GM12891 (cell line): ENCODE measurements at regions not wholly inside any gene's neighbourhood (a gene's known extent, or its start where the extent isn't known, plus 50 kb on each side); places are given as distances from the start of the nearest gene placed in this dataset.

Experiments
- PAX5 ChIP-seq: IDR thresholded peaks from 2 replicates; pipeline ENCODE4 v1.6.1; 2011; ENCODE audit warnings: low read length, moderate library complexity, mild to moderate bottlenecking; ENCODE audit not compliant: insufficient read depth, severe bottlenecking
- POLR2A ChIP-seq: IDR thresholded peaks from 2 replicates; pipeline ENCODE4 v1.6.1; 2011; ENCODE audit warnings: low read depth, low read length, control low read depth
- POLR2AphosphoS5 ChIP-seq: IDR thresholded peaks from 2 replicates; pipeline ENCODE4 v1.6.1; 2011; ENCODE audit warnings: low read depth, low read length, control low read depth
- POU2F2 ChIP-seq: IDR thresholded peaks from 2 replicates; pipeline ENCODE4 v1.6.1; 2011; ENCODE audit warnings: low read depth, mild to moderate bottlenecking, control low read depth, low read length, moderate library complexity
- SPI1 ChIP-seq: IDR thresholded peaks from 2 replicates; pipeline ENCODE4 v1.6.1; 2011; ENCODE audit warnings: low read depth, low read length, control low read depth
- TAF1 ChIP-seq: IDR thresholded peaks from 2 replicates; pipeline ENCODE4 v1.6.1; 2011; ENCODE audit warnings: low read depth, low read length, control low read depth

DNA sequence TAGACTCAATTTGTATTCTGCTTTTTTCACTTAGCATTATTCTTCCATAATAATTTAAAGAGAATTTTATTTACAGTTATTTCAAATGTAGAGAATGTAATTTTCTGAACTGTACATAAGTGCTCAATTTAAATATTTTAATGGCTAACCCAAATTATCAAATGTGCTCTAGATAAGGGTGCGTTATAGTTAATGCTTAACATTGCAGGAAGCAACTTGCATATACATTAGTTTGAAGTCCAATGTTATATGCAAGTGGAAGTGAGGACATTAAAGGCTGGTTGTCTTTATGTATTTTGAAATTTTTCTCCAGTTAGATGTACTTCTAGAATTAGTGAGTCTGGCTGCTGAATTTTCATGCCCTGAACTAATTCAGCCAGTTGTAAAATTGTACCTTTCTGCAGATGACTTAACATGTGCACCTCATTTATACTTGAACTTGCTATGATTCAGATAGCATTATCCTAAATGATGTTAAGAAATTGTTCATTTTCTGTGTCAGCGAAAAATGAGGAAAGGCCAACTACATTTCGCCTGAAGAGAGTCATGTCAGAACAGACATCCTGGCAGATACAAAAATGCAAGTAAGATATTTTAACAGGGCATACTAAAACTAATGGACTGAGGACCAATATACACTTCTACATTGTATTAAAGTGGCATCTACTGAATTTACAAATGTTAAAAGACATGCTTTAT, 59.2 kb upstream of the GAREM1 start:
- TF ChIP-seq POLR2A = no peak
- no peak for TF ChIP-seq SPI1
- TF ChIP-seq POLR2AphosphoS5 = no peak
- no peak for TF ChIP-seq TAF1
- TF ChIP-seq PAX5 = no peak
- no peak for TF ChIP-seq POU2F2
